Testis (tissue), 2 donors: ENCODE measurements at regions not wholly inside any gene's neighbourhood (a gene's known extent, or its start where the extent isn't known, plus 50 kb on each side); places are given as distances from the start of the nearest gene placed in this dataset.
"Not testable (repeated sequence)": the region's sequence is repeated elsewhere in the genome, so short reads cannot be mapped to it uniquely, and the experiment has no call there.

ENCODE experiments used
- DNase-seq: peaks from one replicate; pipeline ENCODE4 v3.0.0-alpha.2; 2019
- H3K27ac ChIP-seq, 2 donors: fragments of 200-600 bp; sonication (generic); one replicate each; pipeline ENCODE4 v1.5.1; 2019
- H3K27me3 ChIP-seq: fragments of 200-600 bp; sonication (generic); one replicate; pipeline ENCODE4 v1.5.1; 2019
- H3K36me3 ChIP-seq: fragments of 200-600 bp; sonication (generic); one replicate; pipeline ENCODE4 v1.5.1; 2017; ENCODE audit warnings: low read depth; ENCODE audit errors: missing control alignments
- H3K4me1 ChIP-seq: fragments of 200-600 bp; sonication (generic); one replicate; pipeline ENCODE4 v1.5.1; 2019
- H3K4me3 ChIP-seq, 2 donors: fragments of 200-600 bp; sonication (generic); one replicate each; pipeline ENCODE4 v1.5.1; 2017 to 2019
- H3K9me3 ChIP-seq: fragments of 200-600 bp; sonication (generic); one replicate; pipeline ENCODE4 v1.5.1; 2017
- CTCF ChIP-seq, 3 experiments: fragments of 450-650 bp in 2 of 3; fragments of 200-600 bp in 1 of 3; sonication (generic) in 1 of 3; IDR thresholded peaks; one replicate each; pipeline ENCODE4 v1.5.1; 2016 to 2019; ENCODE audit warnings: antibody characterized with exemption in 3 of 3, mild to moderate bottlenecking in 2 of 3, moderate library complexity in 1 of 3
- POLR2A ChIP-seq: fragments of 450-650 bp; IDR thresholded peaks from one replicate; pipeline ENCODE4 v1.6.1; 2017; ENCODE audit warnings: antibody characterized with exemption, mild to moderate bottlenecking, moderate library complexity
- WGBS, 2 donors: methylation state at CpG; one replicate each; pipeline ENCODE4 v1.1.5; 2018; 5-methylcytosine and 5-hydroxymethylcytosine counted together
- intact Hi-C: fragments of 100-400 bp; cut with DNase I; formaldehyde crosslinking; loops from one replicate; pipeline ENCODE4 v1.15.1; 2023; ENCODE audit warnings: low total_unique reads

- Histone ChIP-seq H3K4me3 (no peak overlapping the region), H3K27me3 (no peaks in the 10 kb centered on the region), H3K9me3 (no peaks in the 10 kb centered on the region), H3K36me3 (no peaks in the 10 kb centered on the region), H3K4me1 (no peaks in the 10 kb centered on the region), H3K27ac (no peak overlapping the region)
- WGBS, 2 donors = 68 to 79% methylated on average over 2 of the region's 2 CpGs
- intact Hi-C loops = no loop called here
- DNase-seq = no peak
- no peak for TF ChIP-seq POLR2A
- no peak for TF ChIP-seq CTCF (IDR thresholded peaks at IDR 0.05)
Measured at GRCh38 chr3:176839901-176840300, 357.4 kb downstream of the TBL1XR1 start.

GRCh38 chr3:176839466-176839865, 357.8 kb downstream of the TBL1XR1 start:
- 77 to 88% methylated on average over 3 of the region's 3 CpGs for WGBS, 2 donors
- Histone ChIP-seq H3K9me3 (no peaks in the 10 kb centered on the region), H3K27ac (no peak overlapping the region), H3K4me3 (no peak overlapping the region), H3K36me3 (no peaks in the 10 kb centered on the region), H3K4me1 (no peaks in the 10 kb centered on the region), H3K27me3 (no peaks in the 10 kb centered on the region)
- no peak for TF ChIP-seq POLR2A
- TF ChIP-seq CTCF (IDR thresholded peaks at IDR 0.05) = no peak
- intact Hi-C loops = no loop called here
- DNase-seq = no peak

- DNase-seq, intact Hi-C loops, H3K27me3 ChIP-seq, H3K27ac ChIP-seq, H3K9me3 ChIP-seq, H3K36me3 ChIP-seq, H3K4me1 ChIP-seq, H3K4me3 ChIP-seq: not testable (repeated sequence)
- WGBS, 2 donors = 86 to 87% methylated on average over 15 of the region's 15 CpGs
Measured at GRCh38 chr3:176827244-176827643, 370.0 kb downstream of the TBL1XR1 start.

GRCh38 chr3:176824811-176825210, 372.5 kb downstream of the TBL1XR1 start:
- Histone ChIP-seq H3K27ac (no peak overlapping the region), H3K4me3 (no peak overlapping the region), H3K36me3 (no peaks in the 10 kb centered on the region), H3K27me3 (no peaks in the 10 kb centered on the region), H3K9me3 (no peaks in the 10 kb centered on the region), H3K4me1 (no peaks in the 10 kb centered on the region)
- TF ChIP-seq POLR2A = no peak
- TF ChIP-seq CTCF (IDR thresholded peaks at IDR 0.05) = no peak
- DNase-seq = no peak
- intact Hi-C loops = no loop called here
- 42 to 50% methylated on average over 3 of the region's 3 CpGs for WGBS, 2 donors

GRCh38 chr3:176820764-176821163, 376.5 kb downstream of the TBL1XR1 start:
- TF ChIP-seq POLR2A = no peak
- TF ChIP-seq CTCF (IDR thresholded peaks at IDR 0.05) = no peak
- H3K27ac ChIP-seq = no peak overlapping the region
- H3K9me3 ChIP-seq = no peaks in the 10 kb centered on the region
- intact Hi-C loops = no loop called here
- H3K4me1 ChIP-seq = no peaks in the 10 kb centered on the region
- H3K27me3 ChIP-seq = no peaks in the 10 kb centered on the region
- no peak overlapping the region for H3K4me3 ChIP-seq
- WGBS, 2 donors = 48 to 56% methylated on average over 2 of the region's 2 CpGs
- H3K36me3 ChIP-seq = no peaks in the 10 kb centered on the region
- DNase-seq = no peak
